Stimulated activated CD8-positive, alpha-beta memory T cell treated with anti-CD3 and anti-CD28 coated beads, Interleukin-4, amount 100 ng/mL, for 4 hours (primary cell): ENCODE measurements at regions not wholly inside any gene's neighbourhood (a gene's known extent, or its start where the extent isn't known, plus 50 kb on each side); places are given as distances from the start of the nearest gene placed in this dataset.
"Not testable (repeated sequence)": the region's sequence is repeated elsewhere in the genome, so short reads cannot be mapped to it uniquely, and the experiment has no call there.

ENCODE experiments used
- DNase-seq, 2 donors: peaks; one replicate each; pipeline ENCODE4 v3.0.0-alpha.2; 2020; ENCODE audit warnings: low read depth in 2 of 2, low spot score in 1 of 2

DNA sequence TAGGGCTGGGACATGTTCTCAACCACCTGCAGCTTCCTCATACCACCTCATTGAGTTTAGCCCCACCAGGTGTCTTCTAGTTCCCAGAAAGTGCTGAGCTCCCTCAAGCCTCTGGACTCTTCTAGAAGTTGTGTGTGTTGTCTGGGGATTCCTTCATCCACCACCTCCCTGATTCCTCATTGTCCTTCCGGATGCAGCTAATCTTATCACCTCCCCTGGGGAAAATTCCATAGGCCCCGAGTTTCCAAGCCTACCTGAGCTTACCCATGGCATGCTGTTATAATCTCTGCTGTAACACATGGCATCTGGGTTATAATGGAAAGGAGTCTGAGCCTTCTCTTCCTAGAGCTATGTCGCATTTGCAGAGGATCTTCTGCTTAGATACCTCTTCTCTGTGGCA, 243.5 kb upstream of the SDK2 start:
- no peak for DNase-seq

- no peak for DNase-seq
These were observed 244.6 kb upstream of the SDK2 start for GRCh38 chr17:73888862-73889261.

DNA sequence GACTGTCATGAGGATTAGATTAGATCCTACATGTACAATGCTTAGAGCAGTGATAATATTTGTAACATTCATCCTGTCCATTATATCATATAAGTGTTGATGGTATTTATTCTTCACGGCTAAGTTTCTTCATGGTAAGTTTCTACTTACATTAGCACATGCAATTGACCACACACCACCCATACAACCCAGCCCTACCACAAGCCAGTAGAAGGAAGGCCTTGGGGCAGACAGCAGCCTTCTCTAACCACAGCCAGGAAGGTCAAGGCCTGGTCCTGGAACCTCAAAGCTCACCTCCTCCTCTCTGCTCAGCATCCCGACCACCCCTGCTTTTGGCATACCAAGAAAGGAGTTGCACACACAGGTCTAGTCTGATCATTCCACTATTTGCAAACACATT, 245.2 kb upstream of the SDK2 start:
- no peak for DNase-seq

- no peak for DNase-seq
These were observed 246.7 kb upstream of the SDK2 start for GRCh38 chr17:73890831-73891405.

- DNase-seq, result no peak
These were observed 250.9 kb upstream of the SDK2 start for GRCh38 chr17:73895157-73895556.

- DNase-seq, result no peak
These were observed 252.7 kb upstream of the SDK2 start for GRCh38 chr17:73896966-73897365.

DNA sequence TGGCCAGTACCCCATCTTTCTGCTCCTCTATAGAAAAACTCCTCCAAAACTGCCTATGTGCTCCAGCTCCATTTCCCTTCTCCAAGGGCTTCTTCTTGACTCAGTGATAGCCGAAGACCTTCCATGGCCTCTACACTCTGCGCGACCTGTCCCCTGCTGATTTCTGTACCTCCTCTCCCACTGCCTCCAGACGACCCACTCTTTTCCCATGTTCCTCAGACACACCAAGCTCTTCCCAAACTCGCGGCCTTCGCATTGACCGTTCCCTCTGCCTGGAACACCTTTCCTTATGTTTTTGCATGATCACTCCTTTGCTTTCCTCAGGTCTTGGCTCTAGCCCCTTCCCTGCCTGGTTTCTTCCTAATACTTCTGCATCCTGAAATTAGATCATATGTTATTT, 255.6 kb upstream of the SDK2 start:
- no peak for DNase-seq

- no peak for DNase-seq
These were observed 256.3 kb upstream of the SDK2 start for GRCh38 chr17:73900516-73900915.

DNA sequence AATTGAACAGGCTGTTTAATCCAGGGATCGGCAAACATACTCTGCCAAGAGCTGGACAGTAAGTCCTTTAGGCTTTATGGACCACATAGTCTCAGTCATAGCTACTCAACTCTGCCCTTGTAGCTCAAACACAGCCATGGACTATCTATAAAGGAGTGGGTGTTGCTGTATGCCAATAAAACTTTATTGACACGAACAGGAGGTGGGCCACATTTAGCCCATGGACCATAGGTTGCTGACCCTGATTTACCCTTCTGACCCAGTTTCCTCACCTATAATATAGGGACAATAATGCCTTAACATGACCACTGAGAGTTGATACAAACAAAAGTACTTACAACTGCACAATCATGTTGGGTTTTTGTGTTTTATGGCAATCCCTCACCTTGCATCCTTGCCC, 257.0 kb upstream of the SDK2 start:
- DNase-seq, result no peak

DNA sequence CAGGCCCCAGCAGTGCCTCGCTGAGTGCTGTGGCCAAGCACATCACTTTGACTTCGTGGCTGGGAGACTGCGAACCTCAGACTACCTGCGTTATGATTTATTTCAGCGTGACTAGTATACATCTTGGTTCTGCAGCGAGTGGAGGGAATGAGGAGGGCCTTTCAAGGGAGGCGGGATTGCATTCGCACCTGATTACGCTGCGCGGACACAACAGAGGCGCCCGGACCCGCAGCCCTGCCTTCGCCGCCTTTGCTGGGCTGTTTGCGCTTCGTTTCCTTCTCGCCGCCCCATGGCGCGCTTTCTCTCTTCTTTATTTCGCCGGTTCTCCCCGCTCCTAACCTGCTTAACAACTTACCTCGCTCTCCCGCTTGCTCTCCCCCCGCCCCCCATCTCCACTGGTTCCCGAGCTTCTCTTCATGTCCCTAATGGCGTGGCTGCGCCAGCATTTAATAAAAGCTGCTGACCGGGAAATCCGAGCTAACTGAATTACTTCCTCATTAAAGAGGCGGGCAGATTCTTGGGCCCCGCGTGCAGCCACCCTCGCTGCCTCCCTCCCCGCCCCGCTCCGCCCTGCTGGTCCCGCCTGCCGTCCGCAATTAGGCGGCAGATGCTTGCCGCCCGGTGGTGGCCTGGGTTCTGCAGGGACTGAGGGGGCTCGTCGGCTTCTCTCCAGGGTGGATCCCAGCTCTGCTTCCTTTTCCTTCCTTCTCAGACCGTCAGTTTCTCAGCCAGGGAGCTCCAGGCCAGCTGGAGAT, 257.6 kb upstream of the SDK2 start:
- no peak for DNase-seq

- no peak for DNase-seq
These were observed 258.4 kb upstream of the SDK2 start for GRCh38 chr17:73902416-73903181.

DNA sequence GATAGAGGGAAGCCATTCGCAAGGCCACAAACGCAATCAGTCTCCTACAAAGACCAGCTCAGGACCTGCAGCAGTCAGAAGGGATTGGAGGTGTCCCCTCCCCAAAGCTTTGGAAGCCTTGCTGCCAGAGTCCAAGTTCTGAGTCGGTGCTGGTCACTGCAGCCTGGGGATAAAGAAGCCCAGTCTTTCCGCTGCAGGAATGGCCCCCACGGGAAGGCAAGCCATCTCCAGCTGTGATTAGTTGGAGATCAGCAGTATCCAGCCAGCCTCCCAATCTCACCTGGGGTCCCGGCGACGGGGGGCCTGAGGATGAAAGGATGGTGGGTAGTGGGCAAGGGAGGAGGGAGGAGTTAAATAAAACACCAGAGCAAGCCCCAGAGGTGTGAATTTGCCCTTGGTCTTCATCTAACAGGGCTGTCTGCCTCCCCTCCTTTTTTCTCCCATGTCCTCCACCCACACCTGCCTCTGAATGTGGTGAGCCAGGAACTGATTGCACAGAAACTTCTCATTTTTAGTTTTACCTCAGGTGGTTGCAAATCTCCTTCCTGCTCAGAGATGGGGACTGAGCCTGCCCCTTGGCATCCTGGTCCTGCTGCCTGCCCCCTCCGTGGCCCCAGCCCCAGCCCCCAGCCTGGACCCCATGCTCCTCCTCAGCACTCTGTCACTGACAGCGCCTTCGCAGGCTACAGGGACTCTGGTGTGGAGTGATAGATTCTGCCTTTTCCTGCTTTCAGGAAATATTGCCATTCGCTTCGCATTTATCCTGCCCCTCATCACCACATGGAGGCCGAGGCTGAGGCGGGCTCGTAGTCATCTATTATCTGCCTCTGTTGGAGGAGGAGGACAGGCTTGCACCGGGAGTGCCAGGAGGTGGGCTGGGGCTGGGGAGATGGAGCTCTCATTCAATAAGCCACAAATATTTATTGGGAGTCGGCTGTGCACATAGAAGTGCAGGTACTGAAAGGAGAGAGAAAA, 262.9 kb upstream of the SDK2 start:
- DNase-seq, result no peak

DNA sequence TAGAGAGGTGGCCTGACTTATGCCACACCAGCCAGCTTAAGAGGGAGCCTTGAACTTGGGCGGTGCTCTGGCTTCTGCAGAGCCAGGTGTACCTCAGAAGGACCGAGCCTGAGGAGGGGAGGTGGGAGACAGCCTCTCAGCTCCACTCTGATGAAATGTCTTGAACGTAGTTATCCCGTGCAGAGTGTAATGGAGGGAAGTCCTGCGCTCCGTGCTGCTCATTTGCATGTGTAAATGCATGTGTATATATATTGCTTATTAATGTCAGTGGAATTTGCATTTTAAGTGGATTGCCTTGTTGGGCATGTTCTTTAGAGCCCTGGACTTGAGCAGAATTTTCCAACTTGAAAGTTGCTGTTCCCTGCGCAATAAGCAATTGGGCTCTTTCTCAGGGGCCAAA, 264.9 kb upstream of the SDK2 start:
- no peak for DNase-seq

DNA sequence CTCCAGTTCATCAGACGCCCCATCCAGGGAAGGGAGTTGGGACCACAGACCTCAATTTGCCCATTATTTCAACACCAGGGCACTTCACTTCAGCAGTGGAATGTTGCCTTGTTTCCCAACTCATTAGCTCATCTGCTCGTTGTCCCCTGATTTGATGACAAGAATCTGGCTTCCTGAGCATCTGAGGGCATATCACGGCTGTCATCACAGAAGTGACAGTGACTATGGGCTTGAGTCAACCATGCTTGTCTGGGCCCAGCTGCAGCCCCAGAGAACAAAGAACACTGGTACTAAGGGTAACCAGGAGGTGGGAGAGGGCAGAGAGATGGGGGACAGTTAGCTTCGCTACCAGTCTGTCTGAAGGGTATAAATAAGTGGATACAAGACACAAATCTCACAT, 266.0 kb upstream of the SDK2 start:
- no peak for DNase-seq

GRCh38 chr17:73910821-73911515, 266.7 kb upstream of the SDK2 start:
- DNase-seq, result no peak

- no peak for DNase-seq
These were observed 267.6 kb upstream of the SDK2 start for GRCh38 chr17:73911726-73912372.

GRCh38 chr17:73912373-73912746, 268.1 kb upstream of the SDK2 start:
- DNase-seq, result no peak

DNA sequence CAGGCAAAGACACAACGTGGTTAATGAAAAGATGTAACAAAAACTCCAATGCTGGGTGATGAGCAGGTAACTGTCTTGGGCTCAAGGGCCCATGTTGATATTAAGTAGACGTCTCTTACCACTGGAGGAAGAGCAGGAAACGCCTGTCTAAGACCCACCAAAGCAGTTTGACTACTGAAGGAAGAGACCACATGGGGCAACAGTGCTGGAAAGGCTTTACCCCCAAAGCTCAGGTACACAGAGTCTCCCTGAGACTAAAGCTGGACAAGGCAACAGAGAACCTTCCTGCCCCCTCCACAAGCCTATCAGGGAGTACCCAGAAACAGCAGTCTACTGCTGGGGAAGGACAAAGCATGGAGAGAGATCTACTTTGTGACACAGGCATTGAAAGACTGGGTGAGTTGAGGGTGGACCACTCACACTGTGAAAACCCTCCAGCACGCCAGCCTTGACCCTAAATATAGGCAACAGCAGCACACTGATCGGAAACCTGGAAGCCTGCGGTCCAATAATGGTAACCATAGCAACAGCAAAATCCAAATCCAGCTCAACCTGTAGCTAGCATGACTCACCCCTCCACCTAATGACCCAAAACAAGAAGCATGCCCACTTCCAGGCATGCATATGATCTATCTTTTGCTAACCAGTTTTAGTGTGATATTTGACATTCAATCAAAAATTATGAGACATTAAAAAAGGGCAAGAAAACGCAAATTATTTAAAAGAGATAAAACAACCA, 270.5 kb upstream of the SDK2 start:
- DNase-seq, result no peak

GRCh38 chr17:73919033-73919432, 274.8 kb upstream of the SDK2 start:
- DNase-seq, result not testable (repeated sequence)
